SK-N-DZ (cell line): ENCODE measurements at regions not wholly inside any gene's neighbourhood (a gene's known extent, or its start where the extent isn't known, plus 50 kb on each side); places are given as distances from the start of the nearest gene placed in this dataset.
"Not testable (repeated sequence)": the region's sequence is repeated elsewhere in the genome, so short reads cannot be mapped to it uniquely, and the experiment has no call there.

Experiments
- DNase-seq: peaks from one replicate; pipeline ENCODE4 v3.0.0-alpha.2; 2015; ENCODE audit warnings: low spot score

DNA sequence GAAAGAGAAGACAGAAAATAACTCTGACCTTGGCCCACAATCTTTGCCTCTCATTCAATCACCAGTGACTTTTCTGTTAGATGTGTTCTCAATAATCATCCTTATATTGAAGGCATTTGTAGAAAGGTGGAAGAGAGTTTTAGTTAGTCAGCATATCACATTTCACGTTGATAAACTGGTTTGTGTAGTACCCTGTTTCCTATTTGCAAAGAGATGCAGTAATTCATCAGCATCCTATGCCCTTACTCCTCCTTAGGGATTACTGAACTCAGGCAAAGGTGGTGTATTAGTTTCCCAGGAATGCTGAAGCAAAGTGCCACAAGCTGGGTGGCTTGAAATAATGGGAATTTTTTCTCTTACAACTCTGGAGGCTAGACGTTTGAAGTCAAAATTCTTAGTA lies 145.0 kb downstream of the SPP2 start:
- no peak for DNase-seq

- DNase-seq, result no peak
Measured at GRCh38 chr2:234193977-234194563, 143.6 kb downstream of the SPP2 start.

- DNase-seq, result no peak
Measured at GRCh38 chr2:234191819-234192407, 141.4 kb downstream of the SPP2 start.

DNA sequence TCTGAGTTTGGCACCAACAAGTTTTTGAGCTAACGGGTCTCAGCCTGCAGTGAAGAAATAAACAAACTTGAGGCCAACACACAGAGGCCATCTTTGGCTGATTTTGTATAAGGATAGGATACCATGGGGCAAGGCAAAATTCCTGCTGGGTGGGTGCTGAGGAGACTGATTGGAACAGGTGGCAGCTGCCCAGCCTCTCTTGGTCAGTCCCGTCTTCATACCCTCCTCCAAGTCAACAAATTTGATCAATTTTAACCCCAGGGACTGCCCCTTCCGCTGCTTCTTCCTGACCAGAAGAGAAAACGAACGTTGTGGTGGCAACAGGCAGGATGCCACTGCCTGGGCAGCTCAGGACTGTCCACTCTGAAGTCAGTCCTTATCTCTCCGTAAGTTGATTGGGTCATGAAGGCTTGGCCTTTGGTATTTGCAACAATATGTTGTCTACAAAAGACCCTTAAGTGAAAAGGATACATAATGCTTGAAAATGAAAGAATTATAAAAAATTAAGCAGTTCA lies 139.3 kb downstream of the SPP2 start:
- no peak for DNase-seq

GRCh38 chr2:234189230-234189629 lies 138.7 kb downstream of the SPP2 start:
- DNase-seq, result no peak

GRCh38 chr2:234187646-234188174 lies 137.2 kb downstream of the SPP2 start:
- DNase-seq, result no peak

DNA sequence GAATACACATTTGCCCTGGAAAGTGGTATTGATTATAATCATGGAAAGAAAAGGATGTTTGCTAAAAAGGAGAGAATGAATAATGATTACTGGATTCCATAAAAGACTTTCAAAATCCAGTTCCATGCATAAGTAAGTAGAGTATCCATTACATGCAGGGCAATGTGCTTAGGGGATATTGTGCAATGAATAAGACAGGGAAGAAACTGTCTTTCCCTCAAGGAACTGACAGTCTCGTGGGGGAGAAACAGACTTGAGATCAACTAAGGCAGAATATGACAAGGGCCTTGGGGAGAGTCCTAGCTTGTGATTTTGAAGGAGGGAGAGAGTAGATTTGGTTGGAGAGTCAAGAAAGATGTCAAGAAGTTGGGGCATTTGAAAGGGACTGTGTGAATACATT lies 130.6 kb downstream of the SPP2 start:
- DNase-seq, result no peak

GRCh38 chr2:234179031-234179363 lies 128.5 kb downstream of the SPP2 start:
- DNase-seq, result no peak

- DNase-seq, result no peak
Measured at GRCh38 chr2:234178330-234179030, 128.0 kb downstream of the SPP2 start.

GRCh38 chr2:234175649-234176048 lies 125.1 kb downstream of the SPP2 start:
- no peak for DNase-seq

GRCh38 chr2:234174742-234175141 lies 124.2 kb downstream of the SPP2 start:
- no peak for DNase-seq

DNA sequence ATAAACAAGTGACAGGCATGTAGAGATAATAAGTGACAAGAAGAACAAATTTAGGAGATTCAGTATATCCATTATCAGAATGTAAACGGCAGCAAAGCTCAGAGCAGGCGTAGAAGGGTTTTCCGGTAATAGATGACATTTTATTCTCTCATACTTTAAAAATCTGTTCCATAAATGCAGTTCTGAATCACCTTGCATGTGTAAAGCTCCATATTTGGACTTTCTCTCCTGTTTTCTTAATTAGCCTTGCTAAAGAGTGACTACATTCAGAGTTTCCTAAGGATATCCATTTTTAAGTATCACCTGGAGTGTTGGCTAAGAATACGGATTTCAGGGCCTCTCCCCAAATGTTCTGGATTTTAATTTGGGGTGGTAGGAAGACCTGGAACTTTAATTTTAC lies 122.0 kb downstream of the SPP2 start:
- DNase-seq, result no peak

- DNase-seq, result no peak
Measured at GRCh38 chr2:234172066-234172465, 121.6 kb downstream of the SPP2 start.

- no peak for DNase-seq
Measured at GRCh38 chr2:234171666-234172065, 121.2 kb downstream of the SPP2 start.

DNA sequence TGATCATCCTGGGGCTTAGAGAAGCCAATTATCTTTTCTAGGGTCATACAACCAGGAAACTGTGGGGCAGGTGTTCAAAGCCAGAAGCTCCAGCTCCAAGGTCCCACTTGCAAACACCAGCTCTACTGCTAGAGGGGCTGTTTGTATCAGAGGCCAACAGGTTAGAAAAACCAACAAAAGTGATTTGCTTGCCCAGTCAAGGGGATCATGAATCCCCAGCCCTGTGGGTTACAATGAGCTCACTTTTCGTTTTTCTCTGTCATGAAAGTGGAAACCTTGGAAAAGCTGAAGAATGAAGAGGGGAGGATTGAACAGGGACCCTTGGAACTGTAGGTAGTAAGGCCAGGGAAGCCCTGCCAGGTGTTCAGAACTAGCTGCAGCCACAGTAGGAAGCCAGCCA lies 119.2 kb downstream of the SPP2 start:
- DNase-seq, result no peak

GRCh38 chr2:234168605-234169570 lies 118.4 kb downstream of the SPP2 start:
- not testable (repeated sequence) for DNase-seq

DNA sequence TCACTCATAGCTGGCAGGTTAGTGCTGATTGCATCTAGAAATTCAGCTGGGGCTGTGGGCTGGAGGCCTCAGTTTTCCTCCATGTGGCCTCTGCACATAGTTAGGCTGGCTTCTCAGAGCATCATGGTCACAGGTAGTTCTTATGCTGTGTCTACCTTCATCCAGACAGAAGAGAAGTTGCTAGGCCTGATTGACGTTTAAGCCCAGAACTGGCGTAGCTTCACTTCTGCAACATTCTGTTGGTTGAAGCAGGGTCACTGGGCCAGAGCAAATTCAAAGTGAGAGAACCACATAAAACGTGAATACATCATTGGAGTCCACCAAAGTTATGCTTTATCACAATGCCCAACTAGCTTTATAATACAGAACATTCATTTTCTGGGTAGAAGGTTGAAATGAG lies 116.0 kb downstream of the SPP2 start:
- no peak for DNase-seq

- no peak for DNase-seq
Measured at GRCh38 chr2:234165421-234165820, 114.9 kb downstream of the SPP2 start.

- DNase-seq, result no peak
Measured at GRCh38 chr2:234164493-234165413, 114.3 kb downstream of the SPP2 start.

DNA sequence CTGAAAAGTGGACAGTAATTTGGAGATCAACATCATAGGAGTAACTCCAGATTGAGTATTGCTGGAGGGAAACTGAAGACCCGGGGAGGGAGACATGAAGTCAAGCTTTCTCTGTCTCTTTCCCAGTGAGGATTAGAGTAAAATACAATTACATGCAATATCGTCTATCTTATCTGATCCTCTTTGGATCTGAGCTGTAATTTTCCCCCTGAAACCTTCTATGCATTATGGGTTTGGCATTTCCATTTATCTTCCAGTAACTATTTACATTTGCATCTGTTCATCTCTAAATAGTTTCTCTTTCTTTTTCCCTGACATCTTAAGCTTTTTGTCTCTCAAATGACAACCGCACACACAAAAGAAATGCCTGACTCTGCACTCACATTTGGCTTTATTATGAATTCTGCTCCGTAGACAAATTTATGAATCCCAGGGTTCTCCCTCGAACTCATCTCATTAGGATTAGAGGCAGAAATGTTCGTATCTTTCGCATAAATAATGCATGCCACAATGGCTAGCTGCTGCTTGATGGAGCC lies 113.1 kb downstream of the SPP2 start:
- no peak for DNase-seq
